ENCODE measurements at regions not wholly inside any gene's neighbourhood (a gene's known extent, or its start where the extent isn't known, plus 50 kb on each side); places are given as distances from the start of the nearest gene placed in this dataset.

- WGBS, 5 donors: 3 to 10% (median 7%) methylated on average over 1 of the region's 1 CpG
- Histone ChIP-seq H3K4me3 (no peak overlapping the region), H3K9me3 (peaks cover 0 to 13% (median 5%) of the 10 kb centered on the region in 4 donors), H3K27me3 (no peaks in the 10 kb centered on the region), H3K36me3 (no peaks in the 10 kb centered on the region), H3K4me1 (no peaks in the 10 kb centered on the region), H3K27ac (no peak overlapping the region)
- TF ChIP-seq EP300 (IDR thresholded peaks at IDR 0.05): no peak
- TF ChIP-seq POLR2AphosphoS5 (IDR thresholded peaks at IDR 0.05): no peak
- no peak for TF ChIP-seq CTCF (IDR thresholded peaks at IDR 0.05)
- TF ChIP-seq POLR2A (IDR thresholded peaks at IDR 0.05): no peak
- intact Hi-C loops (cut with DNase I; ENCODE audit: low total_unique reads): no loop called here
- no peak for DNase-seq
These were observed 586.3 kb upstream of the RAG2 start for GRCh38 chr11:37184326-37184725.

GRCh38 chr11:37182031-37182430, 584.0 kb upstream of the RAG2 start:
- Histone ChIP-seq H3K4me3 (no peak overlapping the region), H3K27ac (no peak overlapping the region), H3K27me3 (no peaks in the 10 kb centered on the region), H3K4me1 (no peaks in the 10 kb centered on the region), H3K9me3 (peaks cover 0 to 13% (median 5%) of the 10 kb centered on the region in 4 donors), H3K36me3 (no peaks in the 10 kb centered on the region)
- no peak for DNase-seq
- 50 to 64% (median 60%) methylated on average over 5 of the region's 5 CpGs for WGBS, 5 donors
- intact Hi-C loops (cut with DNase I; ENCODE audit: low total_unique reads): no loop called here
- TF ChIP-seq POLR2AphosphoS5 (IDR thresholded peaks at IDR 0.05): no peak
- TF ChIP-seq CTCF (IDR thresholded peaks at IDR 0.05): no peak
- TF ChIP-seq POLR2A (IDR thresholded peaks at IDR 0.05): no peak
- no peak for TF ChIP-seq EP300 (IDR thresholded peaks at IDR 0.05)

- Histone ChIP-seq H3K27me3 (no peaks in the 10 kb centered on the region), H3K27ac (no peak overlapping the region), H3K4me1 (no peaks in the 10 kb centered on the region), H3K4me3 (no peak overlapping the region), H3K36me3 (no peaks in the 10 kb centered on the region), H3K9me3 (peaks cover 0 to 13% (median 5%) of the 10 kb centered on the region in 4 donors)
- intact Hi-C loops (cut with DNase I; ENCODE audit: low total_unique reads): no loop called here
- no peak for DNase-seq
- WGBS, 5 donors: 69 to 81% (median 78%) methylated on average over 1 of the region's 1 CpG
- TF ChIP-seq CTCF (IDR thresholded peaks at IDR 0.05) (no peak), POLR2AphosphoS5 (IDR thresholded peaks at IDR 0.05) (no peak), EP300 (IDR thresholded peaks at IDR 0.05) (no peak), POLR2A (IDR thresholded peaks at IDR 0.05) (no peak)
These were observed 579.7 kb upstream of the RAG2 start for GRCh38 chr11:37177721-37178120.

- 32 to 48% (median 48%) methylated on average over 2 of the region's 2 CpGs for WGBS, 5 donors
- H3K36me3 ChIP-seq: no peaks in the 10 kb centered on the region
- TF ChIP-seq POLR2AphosphoS5 (IDR thresholded peaks at IDR 0.05) (no peak), EP300 (IDR thresholded peaks at IDR 0.05) (no peak), CTCF (IDR thresholded peaks at IDR 0.05) (no peak), POLR2A (IDR thresholded peaks at IDR 0.05) (no peak)
- intact Hi-C loops (cut with DNase I; ENCODE audit: low total_unique reads): no loop called here
- H3K4me1 ChIP-seq: no peaks in the 10 kb centered on the region
- H3K4me3 ChIP-seq: no peak overlapping the region
- H3K27ac ChIP-seq: no peak overlapping the region
- no peak for DNase-seq
- no peaks in the 10 kb centered on the region for H3K27me3 ChIP-seq
- peaks cover 0 to 8% (median 0%) of the 10 kb centered on the region in 4 donors for H3K9me3 ChIP-seq
These were observed 573.4 kb upstream of the RAG2 start for GRCh38 chr11:37171451-37171850.

Measured in stomach (tissue), 8 donors.